ENCODE measurements at regions not wholly inside any gene's neighbourhood (a gene's known extent, or its start where the extent isn't known, plus 50 kb on each side); places are given as distances from the start of the nearest gene placed in this dataset.

- peaks cover 9% of the 10 kb centered on the region for H3K9me3 Mint-ChIP-seq (ENCODE audit: low read depth)
- no peak overlapping the region for H3K27ac Mint-ChIP-seq
- H3K4me1 Mint-ChIP-seq (ENCODE audit: low read depth): no peaks in the 10 kb centered on the region
- H3K27me3 Mint-ChIP-seq: no peaks in the 10 kb centered on the region
- no peaks in the 10 kb centered on the region for H3K36me3 Mint-ChIP-seq
- no peak overlapping the region for H3K4me3 Mint-ChIP-seq
These were observed 1455.5 kb upstream of the ZEB2 start for GRCh38 chr2:145975406-145975805.

DNA sequence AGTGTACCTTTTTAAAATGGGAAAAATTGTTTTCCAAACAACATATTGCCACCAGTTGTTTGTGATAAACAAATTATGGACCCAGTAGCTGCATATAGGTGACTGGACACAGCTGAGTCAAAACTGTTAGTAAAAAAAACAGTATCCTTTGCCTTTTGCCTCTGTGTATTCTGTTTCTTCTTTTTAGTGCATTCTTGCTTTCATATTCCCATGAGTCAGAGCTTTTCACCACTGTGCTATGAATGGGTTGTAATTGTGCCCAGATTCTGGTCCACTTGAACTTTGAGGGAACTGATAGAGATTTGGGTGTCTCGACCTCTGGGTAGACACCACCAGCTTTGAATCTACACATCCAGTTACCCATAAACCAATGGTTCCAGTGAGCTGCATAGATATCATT is 1441.9 kb upstream of the ZEB2 start:
- no peak overlapping the region for H3K4me3 Mint-ChIP-seq
- peaks cover 12% of the 10 kb centered on the region for H3K9me3 Mint-ChIP-seq (ENCODE audit: low read depth)
- H3K27me3 Mint-ChIP-seq: no peaks in the 10 kb centered on the region
- H3K27ac Mint-ChIP-seq: no peak overlapping the region
- no peaks in the 10 kb centered on the region for H3K4me1 Mint-ChIP-seq (ENCODE audit: low read depth)
- H3K36me3 Mint-ChIP-seq: peaks cover 2% of the 10 kb centered on the region

DNA sequence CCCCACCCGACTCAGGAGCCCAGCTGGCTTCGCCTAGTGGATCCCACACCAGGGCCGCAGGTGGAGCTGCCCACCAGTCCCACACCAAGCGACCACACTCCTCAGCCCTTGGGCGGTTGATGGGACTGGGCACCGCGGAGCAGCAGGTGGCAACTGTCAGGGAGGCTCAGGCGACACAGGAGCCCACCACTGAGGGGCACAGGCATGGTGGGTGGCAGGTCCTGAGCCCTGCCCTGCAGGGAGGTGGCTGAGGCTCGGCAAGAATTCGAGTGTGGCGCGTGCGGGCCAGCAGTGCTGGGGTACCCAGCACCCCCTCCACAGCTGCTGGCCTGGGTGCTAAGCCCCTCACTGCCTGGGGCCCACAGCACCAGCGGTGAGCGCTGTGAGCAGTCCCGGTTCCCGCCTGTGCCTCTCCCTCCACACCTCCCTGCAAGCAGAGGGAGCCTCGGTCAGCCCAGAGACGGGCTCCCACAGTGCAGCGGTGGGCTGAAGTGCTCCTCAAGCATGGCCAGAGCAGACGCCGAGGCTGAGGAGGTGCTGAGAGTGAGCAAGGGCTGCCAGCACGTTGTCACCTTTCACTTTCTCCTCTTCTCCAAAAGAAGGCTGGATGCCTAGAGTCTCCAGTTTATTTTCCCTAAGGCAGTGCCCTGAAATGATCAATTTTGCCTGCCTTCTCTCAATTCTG is 1440.7 kb upstream of the ZEB2 start:
- Mint-ChIP-seq H3K36me3 (peaks cover 2% of the 10 kb centered on the region), H3K27me3 (no peaks in the 10 kb centered on the region), H3K9me3 (ENCODE audit: low read depth) (peaks cover 16% of the 10 kb centered on the region)

GRCh38 chr2:145958611-145959010 is 1438.7 kb upstream of the ZEB2 start:
- Mint-ChIP-seq H3K4me3 (no peak overlapping the region), H3K9me3 (ENCODE audit: low read depth) (peaks cover 16% of the 10 kb centered on the region), H3K4me1 (ENCODE audit: low read depth) (no peaks in the 10 kb centered on the region), H3K27ac (no peak overlapping the region), H3K27me3 (no peaks in the 10 kb centered on the region), H3K36me3 (peaks cover 2% of the 10 kb centered on the region)

More for the DNA sequence above, 1440.7 kb upstream of the ZEB2 start:
- H3K27ac Mint-ChIP-seq: no peak overlapping the region
- no peaks in the 10 kb centered on the region for H3K4me1 Mint-ChIP-seq (ENCODE audit: low read depth)
- no peak overlapping the region for H3K4me3 Mint-ChIP-seq

DNA sequence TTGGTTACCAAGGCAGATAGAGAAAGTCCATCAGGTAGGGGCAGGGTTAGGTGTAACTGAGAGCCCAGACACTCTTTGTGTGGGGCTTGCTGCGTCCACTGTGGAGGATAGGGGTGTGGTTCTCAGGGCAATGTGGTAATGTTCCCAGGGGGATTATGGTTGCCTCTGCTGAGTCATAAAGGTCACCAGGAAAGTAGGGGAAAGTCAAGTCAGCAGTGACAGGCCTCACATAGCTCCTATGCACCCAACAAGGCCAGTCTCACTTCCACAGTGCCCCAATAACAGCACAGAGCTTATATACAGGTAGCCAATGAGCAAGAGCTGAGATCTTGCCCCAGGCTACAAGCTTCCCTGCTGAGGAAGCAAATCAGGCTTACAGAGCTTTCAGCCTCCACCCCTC is 1438.0 kb upstream of the ZEB2 start:
- no peaks in the 10 kb centered on the region for H3K4me1 Mint-ChIP-seq (ENCODE audit: low read depth)
- no peaks in the 10 kb centered on the region for H3K27me3 Mint-ChIP-seq
- H3K36me3 Mint-ChIP-seq: peaks cover 2% of the 10 kb centered on the region
- peaks cover 16% of the 10 kb centered on the region for H3K9me3 Mint-ChIP-seq (ENCODE audit: low read depth)
- H3K27ac Mint-ChIP-seq: no peak overlapping the region
- no peak overlapping the region for H3K4me3 Mint-ChIP-seq

DNA sequence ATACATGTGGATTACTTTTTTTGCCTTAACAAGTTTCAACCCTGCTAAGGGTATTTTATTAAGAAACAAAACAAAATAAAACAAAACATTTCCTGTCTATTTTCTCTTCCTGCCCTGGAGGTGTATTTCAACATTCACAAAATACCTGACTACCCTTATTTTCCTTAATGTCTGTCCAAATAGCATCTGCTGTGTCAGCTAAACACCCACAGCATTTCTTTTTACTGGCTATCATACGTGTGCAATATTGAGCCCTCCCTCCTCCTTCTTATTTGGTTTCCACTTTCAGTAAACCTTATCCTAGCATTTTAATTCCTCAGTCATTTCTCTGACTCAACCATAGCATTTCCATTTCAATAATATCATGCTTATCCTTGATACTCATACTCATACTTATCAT is 1420.0 kb upstream of the ZEB2 start:
- H3K9me3 Mint-ChIP-seq (ENCODE audit: low read depth): peaks cover 6% of the 10 kb centered on the region
- no peaks in the 10 kb centered on the region for H3K27me3 Mint-ChIP-seq
- no peaks in the 10 kb centered on the region for H3K36me3 Mint-ChIP-seq
- no peaks in the 10 kb centered on the region for H3K4me1 Mint-ChIP-seq (ENCODE audit: low read depth)
- H3K27ac Mint-ChIP-seq: no peak overlapping the region
- H3K4me3 Mint-ChIP-seq: no peak overlapping the region

DNA sequence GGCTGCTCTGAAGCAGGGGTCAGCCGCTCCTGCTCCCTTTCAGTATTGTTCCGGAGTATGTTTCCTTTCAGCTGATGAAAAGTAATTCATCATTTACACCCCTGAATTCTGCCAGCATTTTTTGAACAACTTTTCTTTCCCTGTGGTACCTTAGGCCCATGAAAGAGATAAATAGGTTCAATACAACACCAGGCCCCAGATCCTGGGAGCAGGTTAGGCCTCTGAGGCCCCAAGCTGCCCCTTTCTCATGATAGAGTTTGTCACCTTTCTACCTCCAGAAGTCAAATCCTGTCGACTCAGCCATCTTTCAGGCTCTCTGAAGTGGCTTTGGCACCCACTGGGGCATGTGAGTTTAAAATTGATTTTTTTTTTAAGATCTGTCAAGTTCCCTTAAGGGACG is 1415.1 kb upstream of the ZEB2 start:
- H3K27ac Mint-ChIP-seq: no peak overlapping the region
- no peak overlapping the region for H3K4me3 Mint-ChIP-seq
- H3K4me1 Mint-ChIP-seq (ENCODE audit: low read depth): no peaks in the 10 kb centered on the region
- no peaks in the 10 kb centered on the region for H3K9me3 Mint-ChIP-seq (ENCODE audit: low read depth)
- H3K36me3 Mint-ChIP-seq: no peaks in the 10 kb centered on the region
- H3K27me3 Mint-ChIP-seq: no peaks in the 10 kb centered on the region

DNA sequence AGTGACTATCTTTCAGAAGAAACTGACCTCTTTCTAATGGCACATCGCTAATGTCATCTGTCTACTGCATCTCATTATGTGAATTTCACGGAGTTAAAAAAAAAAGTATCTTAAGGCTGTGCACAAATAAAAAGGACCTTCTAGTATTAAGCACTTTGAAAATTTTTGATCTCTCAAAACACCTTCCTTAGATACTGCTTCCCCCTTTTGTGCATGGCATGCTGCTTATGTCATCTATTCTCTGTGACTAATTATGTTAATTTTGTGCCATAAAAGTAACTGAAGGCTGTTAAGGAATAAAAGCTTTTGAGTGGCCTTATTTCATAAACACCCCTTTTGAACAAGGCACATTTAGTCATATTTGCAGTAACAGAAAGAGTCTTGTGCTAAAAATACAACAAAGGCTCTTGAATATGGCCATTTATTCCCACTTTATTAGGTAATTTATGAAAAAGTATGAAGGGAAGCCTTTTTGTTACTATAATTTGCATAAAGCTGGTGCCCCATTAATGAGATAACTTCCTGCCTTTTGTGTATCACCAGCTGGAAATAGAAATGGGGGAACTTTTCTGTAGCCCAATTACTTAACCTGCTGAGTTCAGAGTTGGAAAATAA is 1412.0 kb upstream of the ZEB2 start:
- Mint-ChIP-seq H3K36me3 (no peaks in the 10 kb centered on the region), H3K27ac (no peak overlapping the region), H3K4me1 (ENCODE audit: low read depth) (no peaks in the 10 kb centered on the region), H3K9me3 (ENCODE audit: low read depth) (no peaks in the 10 kb centered on the region), H3K4me3 (no peak overlapping the region), H3K27me3 (no peaks in the 10 kb centered on the region)

DNA sequence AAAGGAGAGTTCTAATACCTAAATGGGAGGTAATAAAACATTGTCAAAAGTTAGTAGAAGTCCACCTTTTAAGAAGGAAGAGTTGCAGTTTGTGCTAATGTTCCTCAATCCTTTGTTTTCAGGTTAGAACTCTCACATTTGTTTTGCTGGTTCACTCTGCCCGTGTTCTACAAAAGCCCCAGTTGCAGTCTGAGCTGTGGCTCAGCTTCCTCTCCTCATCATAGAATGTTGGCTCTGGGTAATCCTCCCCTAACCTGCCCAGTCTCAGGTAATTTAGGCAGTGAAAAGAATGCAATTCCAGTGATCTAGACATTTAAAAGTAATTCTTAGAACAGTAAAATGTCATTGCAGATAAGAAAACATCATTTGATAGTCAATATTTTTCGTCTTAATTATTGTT is 1410.4 kb upstream of the ZEB2 start:
- Mint-ChIP-seq H3K36me3 (no peaks in the 10 kb centered on the region), H3K4me1 (ENCODE audit: low read depth) (no peaks in the 10 kb centered on the region), H3K9me3 (ENCODE audit: low read depth) (no peaks in the 10 kb centered on the region), H3K4me3 (no peak overlapping the region), H3K27ac (no peak overlapping the region), H3K27me3 (no peaks in the 10 kb centered on the region)

DNA sequence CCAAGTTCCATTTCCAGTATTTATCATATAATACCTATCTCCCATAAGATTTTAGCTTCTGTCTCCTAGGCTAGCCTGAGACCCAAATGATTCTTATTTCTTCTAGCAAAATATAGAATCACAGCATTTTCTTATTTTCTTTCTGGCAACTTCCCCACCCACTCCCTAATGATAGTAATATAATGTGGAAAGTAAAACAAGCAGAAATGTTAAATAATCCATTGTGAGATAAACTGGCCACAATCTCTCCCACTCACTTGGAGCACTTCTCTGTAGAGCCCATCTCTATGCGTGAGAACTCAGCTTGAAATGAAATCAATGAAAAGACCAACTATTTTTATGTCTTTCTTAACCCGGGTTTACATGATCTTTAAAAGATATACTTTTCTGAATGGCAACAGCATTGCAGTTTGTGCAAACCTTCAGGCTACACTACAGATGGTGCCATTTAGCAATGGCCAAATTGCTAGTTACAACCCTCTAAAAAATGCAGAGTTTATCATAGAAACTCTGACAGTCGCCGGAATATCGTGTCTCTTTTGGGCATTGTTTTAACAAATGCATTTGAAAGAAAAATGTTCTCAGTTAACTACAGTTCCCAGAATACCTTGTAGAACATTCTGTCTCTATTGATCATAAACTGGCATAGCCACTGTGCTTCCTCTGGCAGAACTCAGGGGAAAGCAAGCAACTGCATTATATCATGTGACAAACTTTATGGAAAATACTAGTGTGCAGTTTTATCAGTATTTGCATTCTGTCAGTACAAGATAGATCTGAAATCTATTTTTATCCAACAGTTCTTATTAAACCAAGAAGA is 1407.4 kb upstream of the ZEB2 start:
- Mint-ChIP-seq H3K27ac (no peak overlapping the region), H3K9me3 (ENCODE audit: low read depth) (no peaks in the 10 kb centered on the region), H3K4me1 (ENCODE audit: low read depth) (no peaks in the 10 kb centered on the region), H3K4me3 (no peak overlapping the region), H3K36me3 (no peaks in the 10 kb centered on the region), H3K27me3 (no peaks in the 10 kb centered on the region)

- no peaks in the 10 kb centered on the region for H3K36me3 Mint-ChIP-seq
- no peaks in the 10 kb centered on the region for H3K9me3 Mint-ChIP-seq (ENCODE audit: low read depth)
- H3K4me3 Mint-ChIP-seq: no peak overlapping the region
- no peak overlapping the region for H3K27ac Mint-ChIP-seq
- no peaks in the 10 kb centered on the region for H3K4me1 Mint-ChIP-seq (ENCODE audit: low read depth)
- no peaks in the 10 kb centered on the region for H3K27me3 Mint-ChIP-seq
These were observed 1405.7 kb upstream of the ZEB2 start for GRCh38 chr2:145925591-145925990.

DNA sequence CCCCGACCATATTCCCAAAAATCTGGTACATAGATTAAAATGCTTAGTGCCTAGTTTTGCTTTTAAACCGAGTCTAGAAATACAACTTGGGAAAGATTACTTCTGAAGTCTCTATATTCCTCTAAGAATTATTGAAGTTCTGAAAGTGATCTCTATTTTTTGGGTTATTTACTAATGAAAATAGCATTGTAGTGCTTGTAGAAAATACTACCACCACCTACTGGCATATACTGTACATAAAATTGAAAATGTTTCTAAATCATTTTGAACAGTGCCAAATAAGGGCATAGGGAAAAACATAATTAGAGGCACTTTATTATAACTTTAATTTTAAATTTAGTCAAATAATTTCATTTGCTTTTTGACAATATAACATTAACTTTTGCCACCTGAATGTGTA is 1399.6 kb upstream of the ZEB2 start:
- no peaks in the 10 kb centered on the region for H3K36me3 Mint-ChIP-seq
- no peak overlapping the region for H3K27ac Mint-ChIP-seq
- no peaks in the 10 kb centered on the region for H3K4me1 Mint-ChIP-seq (ENCODE audit: low read depth)
- H3K4me3 Mint-ChIP-seq: no peak overlapping the region
- no peaks in the 10 kb centered on the region for H3K9me3 Mint-ChIP-seq (ENCODE audit: low read depth)
- no peaks in the 10 kb centered on the region for H3K27me3 Mint-ChIP-seq

DNA sequence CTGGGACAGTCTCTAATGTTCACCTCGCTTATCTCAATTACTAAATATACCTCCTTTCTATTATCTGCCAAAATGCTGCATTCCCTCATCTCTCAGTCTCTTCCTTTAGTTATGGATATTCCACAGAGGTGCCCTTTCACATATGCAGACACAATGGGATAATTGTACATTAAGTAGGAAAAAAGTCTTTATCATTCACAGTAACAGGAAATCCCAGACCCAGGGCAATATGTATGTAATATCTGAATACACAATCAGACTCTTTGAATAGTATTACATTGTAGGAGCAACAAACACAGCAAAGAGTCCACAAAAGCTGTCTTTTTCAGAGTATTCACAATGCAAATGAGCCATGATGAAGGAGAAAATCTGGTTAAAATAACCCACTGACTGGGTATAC is 1399.0 kb upstream of the ZEB2 start:
- no peak overlapping the region for H3K27ac Mint-ChIP-seq
- H3K4me3 Mint-ChIP-seq: no peak overlapping the region
- H3K9me3 Mint-ChIP-seq (ENCODE audit: low read depth): no peaks in the 10 kb centered on the region
- H3K27me3 Mint-ChIP-seq: no peaks in the 10 kb centered on the region
- H3K4me1 Mint-ChIP-seq (ENCODE audit: low read depth): no peaks in the 10 kb centered on the region
- H3K36me3 Mint-ChIP-seq: no peaks in the 10 kb centered on the region

DNA sequence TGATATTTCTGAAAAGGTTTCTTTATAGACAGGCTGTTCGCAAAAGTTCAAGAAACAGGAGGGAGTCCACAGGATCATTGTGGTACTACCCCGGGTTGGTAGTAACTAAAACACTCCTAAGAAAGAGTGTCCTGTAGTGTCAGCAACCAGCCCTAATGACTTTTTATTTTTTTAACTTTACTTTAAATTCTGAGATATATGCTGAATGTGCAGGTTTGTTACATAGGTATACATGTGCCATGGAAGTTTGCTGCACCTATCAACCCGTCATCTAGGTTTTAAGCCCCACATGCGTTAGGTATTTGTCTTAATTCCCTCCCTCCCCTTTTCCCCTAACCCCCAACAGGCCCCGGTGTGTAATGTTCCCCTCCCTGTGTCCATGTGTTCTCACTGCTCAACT is 1396.9 kb upstream of the ZEB2 start:
- no peak overlapping the region for H3K27ac Mint-ChIP-seq
- no peak overlapping the region for H3K4me3 Mint-ChIP-seq
- no peaks in the 10 kb centered on the region for H3K4me1 Mint-ChIP-seq (ENCODE audit: low read depth)
- H3K36me3 Mint-ChIP-seq: no peaks in the 10 kb centered on the region
- no peaks in the 10 kb centered on the region for H3K9me3 Mint-ChIP-seq (ENCODE audit: low read depth)
- H3K27me3 Mint-ChIP-seq: no peaks in the 10 kb centered on the region

- no peaks in the 10 kb centered on the region for H3K9me3 Mint-ChIP-seq (ENCODE audit: low read depth)
These were observed 1394.8 kb upstream of the ZEB2 start for GRCh38 chr2:145914716-145915115.

More at GRCh38 chr2:145914716-145915115, 1394.8 kb upstream of the ZEB2 start:
- H3K4me3 Mint-ChIP-seq: no peak overlapping the region
- H3K4me1 Mint-ChIP-seq (ENCODE audit: low read depth): no peaks in the 10 kb centered on the region
- H3K27me3 Mint-ChIP-seq: no peaks in the 10 kb centered on the region
- no peaks in the 10 kb centered on the region for H3K36me3 Mint-ChIP-seq
- no peak overlapping the region for H3K27ac Mint-ChIP-seq

All from activated naive CD8-positive, alpha-beta T cell (primary cell).